Spinal cord (tissue), 9 donors: ENCODE measurements at regions not wholly inside any gene's neighbourhood (a gene's known extent, or its start where the extent isn't known, plus 50 kb on each side); places are given as distances from the start of the nearest gene placed in this dataset.

Experiments
- DNase-seq, 6 donors: peaks; one replicate each; pipeline versions ENCODE4 v3.0.0 to v3.0.0-alpha.2; 2013 to 2015; ENCODE audit warnings: low spot score in 6 of 6, low read depth in 4 of 6
- H3K27ac ChIP-seq: one replicate; pipeline ENCODE4 v1.5.1; 2013; ENCODE audit warnings: low read depth, low read length, control low read depth
- H3K27me3 ChIP-seq: one replicate; pipeline ENCODE4 v1.6.1; 2013; ENCODE audit warnings: low read length; ENCODE audit not compliant: control insufficient read depth, insufficient read depth
- H3K36me3 ChIP-seq: one replicate; pipeline ENCODE4 v1.6.1; 2013; ENCODE audit warnings: low read length; ENCODE audit not compliant: control insufficient read depth, insufficient read depth
- H3K4me1 ChIP-seq: one replicate; pipeline ENCODE4 v1.6.1; 2013; ENCODE audit warnings: low read length; ENCODE audit not compliant: control insufficient read depth, insufficient read depth
- H3K4me3 ChIP-seq: one replicate; pipeline ENCODE4 v1.5.1; 2013; ENCODE audit warnings: low read depth, low read length, control low read depth
- H3K9me3 ChIP-seq: one replicate; pipeline ENCODE4 v1.6.1; 2013; ENCODE audit warnings: low read length; ENCODE audit not compliant: control insufficient read depth, insufficient read depth
- WGBS: methylation state at CpG from one replicate; pipeline ENCODE4 v1.1.5; 2013; ENCODE audit warnings: missing lambda C conversion rate; ENCODE audit not compliant: insufficient coverage; 5-methylcytosine and 5-hydroxymethylcytosine counted together
- donor health status: healthy.

- no peak for DNase-seq
- Histone ChIP-seq H3K4me3 (no peak overlapping the region), H3K4me1 (no peaks in the 10 kb centered on the region), H3K9me3 (no peaks in the 10 kb centered on the region), H3K27me3 (no peaks in the 10 kb centered on the region), H3K27ac (no peak overlapping the region), H3K36me3 (no peaks in the 10 kb centered on the region)
- WGBS: 100% methylated on average over 1 of the region's 1 CpG
Measured at GRCh38 chr4:13202701-13203100, 281.4 kb downstream of the RAB28 start.

DNA sequence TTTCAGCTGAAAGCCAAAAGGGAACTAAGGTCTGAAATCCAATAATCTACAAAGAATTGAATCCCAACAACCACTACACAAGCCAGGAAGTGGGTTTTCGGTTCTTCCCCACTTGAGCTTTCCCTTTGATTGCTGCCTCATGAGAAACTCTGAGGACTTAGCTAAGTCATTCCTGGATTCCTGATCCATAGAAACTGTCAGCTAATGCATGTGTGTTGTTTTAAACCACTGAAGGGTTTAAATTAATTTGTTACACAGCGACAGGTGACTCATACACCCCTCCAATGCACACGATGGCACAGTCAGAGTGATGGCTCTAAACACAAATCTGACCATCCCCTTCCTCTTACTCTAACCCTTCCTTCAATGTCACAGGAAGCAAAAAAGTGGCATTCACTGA lies 282.9 kb downstream of the RAB28 start:
- no peak overlapping the region for H3K27ac ChIP-seq
- H3K27me3 ChIP-seq: no peaks in the 10 kb centered on the region
- H3K4me3 ChIP-seq: no peak overlapping the region
- no peak for DNase-seq
- no peaks in the 10 kb centered on the region for H3K4me1 ChIP-seq
- H3K36me3 ChIP-seq: no peaks in the 10 kb centered on the region
- no peaks in the 10 kb centered on the region for H3K9me3 ChIP-seq
- WGBS: 100% methylated on average over 2 of the region's 3 CpGs

- H3K9me3 ChIP-seq: no peaks in the 10 kb centered on the region
- no peaks in the 10 kb centered on the region for H3K36me3 ChIP-seq
- 60% methylated on average over 1 of the region's 4 CpGs for WGBS
- H3K27ac ChIP-seq: no peak overlapping the region
- no peak for DNase-seq
- H3K27me3 ChIP-seq: no peaks in the 10 kb centered on the region
- no peaks in the 10 kb centered on the region for H3K4me1 ChIP-seq
- H3K4me3 ChIP-seq: no peak overlapping the region
Measured at GRCh38 chr4:13196721-13197120, 287.4 kb downstream of the RAB28 start.

- no peak for DNase-seq
- Histone ChIP-seq H3K4me3 (no peak overlapping the region), H3K36me3 (no peaks in the 10 kb centered on the region), H3K27me3 (no peaks in the 10 kb centered on the region), H3K27ac (no peak overlapping the region), H3K4me1 (no peaks in the 10 kb centered on the region), H3K9me3 (no peaks in the 10 kb centered on the region)
- WGBS: 92% methylated on average over 2 of the region's 7 CpGs
Measured at GRCh38 chr4:13193662-13194061, 290.5 kb downstream of the RAB28 start.

DNA sequence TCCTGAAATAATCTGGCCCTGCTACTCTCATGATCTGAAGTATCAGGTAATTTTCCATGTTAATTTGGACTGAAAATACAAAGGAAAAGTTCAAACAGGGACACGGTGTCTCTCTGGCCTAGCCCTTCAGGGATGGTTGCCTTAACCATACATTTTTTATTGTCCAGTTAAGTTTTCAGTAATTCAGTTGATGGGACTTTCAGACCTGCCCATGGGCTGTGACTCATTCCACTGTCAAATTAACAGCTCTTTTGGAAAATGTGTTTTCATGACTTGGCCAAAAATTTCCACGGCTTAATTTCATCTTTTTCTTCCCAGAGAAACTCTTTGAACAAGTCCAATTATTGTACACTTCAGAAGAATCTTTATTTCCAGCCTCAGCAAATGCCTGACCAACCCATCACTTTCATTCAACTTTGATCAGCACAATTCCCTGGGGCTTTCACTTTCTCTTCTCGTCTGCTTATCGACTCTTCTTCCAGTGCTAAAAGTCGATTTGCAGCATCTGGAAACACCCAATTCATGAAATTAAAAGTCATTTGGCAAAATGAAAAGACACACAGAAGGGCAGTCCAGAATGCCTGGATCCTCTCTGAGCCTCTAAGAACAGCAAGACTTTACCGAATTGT lies 293.9 kb downstream of the RAB28 start:
- H3K27ac ChIP-seq: no peak overlapping the region
- H3K9me3 ChIP-seq: no peaks in the 10 kb centered on the region
- H3K36me3 ChIP-seq: no peaks in the 10 kb centered on the region
- WGBS: 85% methylated on average over 4 of the region's 6 CpGs
- H3K4me1 ChIP-seq: no peaks in the 10 kb centered on the region
- DNase-seq: no peak
- no peak overlapping the region for H3K4me3 ChIP-seq
- no peaks in the 10 kb centered on the region for H3K27me3 ChIP-seq

DNA sequence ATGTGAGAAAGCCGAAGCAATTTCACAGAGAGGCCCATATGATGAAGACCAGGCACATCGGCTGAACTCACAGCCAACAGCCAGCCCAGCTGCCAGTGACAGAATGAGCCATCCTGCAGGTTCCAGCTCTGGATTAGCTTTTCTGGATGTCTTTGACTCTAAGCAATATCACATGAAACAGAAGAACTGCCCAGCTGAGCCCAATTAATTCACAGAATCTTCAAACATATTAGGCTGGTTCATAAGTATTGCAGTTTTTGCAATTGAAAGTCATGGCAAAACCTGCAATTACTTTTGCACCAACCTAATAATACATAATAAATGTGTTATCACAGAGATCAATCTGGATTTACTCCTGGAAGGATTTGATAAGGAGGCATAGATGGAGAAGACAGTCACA lies 299.9 kb downstream of the RAB28 start:
- Histone ChIP-seq H3K36me3 (no peaks in the 10 kb centered on the region), H3K9me3 (no peaks in the 10 kb centered on the region), H3K27me3 (no peaks in the 10 kb centered on the region), H3K4me1 (no peaks in the 10 kb centered on the region), H3K4me3 (no peak overlapping the region), H3K27ac (no peak overlapping the region)
- 100% methylated on average over 2 of the region's 2 CpGs for WGBS
- no peak for DNase-seq

GRCh38 chr4:13182133-13182532 lies 302.0 kb downstream of the RAB28 start:
- Histone ChIP-seq H3K9me3 (no peaks in the 10 kb centered on the region), H3K36me3 (no peaks in the 10 kb centered on the region), H3K27me3 (no peaks in the 10 kb centered on the region), H3K4me3 (no peak overlapping the region), H3K27ac (no peak overlapping the region), H3K4me1 (peaks cover 3% of the 10 kb centered on the region)
- no peak for DNase-seq

DNA sequence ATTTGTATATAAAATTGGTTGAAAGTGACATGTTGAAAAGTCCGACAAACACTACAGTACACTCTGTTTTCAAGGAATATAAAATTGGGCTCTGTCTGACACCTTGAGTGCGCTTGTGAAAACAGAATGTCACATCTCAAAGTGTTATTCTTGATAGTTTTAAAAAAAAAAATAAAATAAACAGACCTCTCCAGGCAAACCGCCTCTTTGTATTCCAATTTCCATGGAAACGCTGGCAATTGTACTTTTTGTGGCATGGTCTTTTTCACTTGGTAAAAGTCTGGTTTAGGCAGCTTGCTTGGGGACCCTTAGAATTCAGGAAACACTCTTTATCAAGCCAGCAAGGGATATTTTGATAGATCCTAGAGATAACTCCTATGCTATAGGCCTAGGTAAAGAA lies 302.5 kb downstream of the RAB28 start:
- Histone ChIP-seq H3K27me3 (no peaks in the 10 kb centered on the region), H3K36me3 (no peaks in the 10 kb centered on the region), H3K4me1 (peaks cover 3% of the 10 kb centered on the region), H3K27ac (no peak overlapping the region), H3K9me3 (no peaks in the 10 kb centered on the region), H3K4me3 (no peak overlapping the region)
- WGBS: no CpG with 5 or more reads among the region's 4 CpGs
- DNase-seq: peak in 2 of 6 donors; percentile 4 to 90

GRCh38 chr4:13180701-13181100 lies 303.4 kb downstream of the RAB28 start:
- Histone ChIP-seq H3K9me3 (no peaks in the 10 kb centered on the region), H3K36me3 (no peaks in the 10 kb centered on the region), H3K27ac (no peak overlapping the region), H3K4me1 (peaks cover 3% of the 10 kb centered on the region), H3K27me3 (no peaks in the 10 kb centered on the region), H3K4me3 (no peak overlapping the region)
- peak in 1 of 6 donors; percentile 68 for DNase-seq

DNA sequence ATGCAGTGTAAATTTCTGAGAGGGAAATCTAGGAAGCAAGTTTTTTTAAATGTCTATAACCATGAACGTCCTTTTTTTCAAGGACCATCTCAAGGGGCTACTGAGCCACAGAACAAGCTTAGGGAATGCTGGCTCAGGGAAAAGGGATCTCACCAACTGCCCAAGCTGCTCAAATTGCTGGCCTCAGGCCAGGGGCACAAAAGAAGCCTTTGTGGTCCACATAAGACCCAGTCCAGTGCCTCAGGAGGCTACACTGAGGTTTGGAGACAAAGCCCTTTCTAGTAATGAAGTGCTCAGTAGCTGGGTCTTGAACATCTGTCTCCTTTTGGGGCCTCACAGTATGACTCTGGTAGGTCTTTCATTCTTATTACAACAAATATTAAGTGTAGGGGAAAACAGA lies 305.5 kb downstream of the RAB28 start:
- WGBS: no CpG with 5 or more reads among the region's 1 CpG
- H3K9me3 ChIP-seq: no peaks in the 10 kb centered on the region
- DNase-seq: peak in 1 of 6 donors; percentile 55
- peaks cover 3% of the 10 kb centered on the region for H3K4me1 ChIP-seq
- no peak overlapping the region for H3K4me3 ChIP-seq
- H3K36me3 ChIP-seq: no peaks in the 10 kb centered on the region
- H3K27ac ChIP-seq: no peak overlapping the region
- H3K27me3 ChIP-seq: no peaks in the 10 kb centered on the region
